GM23338 (cell line): ENCODE measurements at regions not wholly inside any gene's neighbourhood (a gene's known extent, or its start where the extent isn't known, plus 50 kb on each side); places are given as distances from the start of the nearest gene placed in this dataset.

ENCODE experiments used
- ATAC-seq: fragments of 200-7000 bp; cut with Tn5 transposase; 3 replicates; pipeline ENCODE4 v1.9.1; 2020
- DNase-seq: peaks from one replicate; pipeline ENCODE4 v3.0.0-alpha.2; 2015; ENCODE audit warnings: low spot score
- H2AFZ ChIP-seq: fragments of 200-600 bp; sonication (generic); 2 replicates; pipeline ENCODE4 v1.8.0; 2016; ENCODE audit warnings: antibody characterized with exemption, mild to moderate bottlenecking, moderate library complexity
- H3F3A ChIP-seq: fragments of 200-600 bp; sonication (generic); replicated peaks from 2 replicates; pipeline ENCODE4 v1.8.0; 2017; ENCODE audit warnings: antibody characterized with exemption, mixed run types, low read depth
- H3K27ac ChIP-seq: fragments of 200-600 bp; sonication (generic); 2 replicates; pipeline ENCODE4 v1.6.1; 2016; ENCODE audit warnings: low read depth
- H3K27me3 ChIP-seq: fragments of 200-600 bp; sonication (generic); 2 replicates; pipeline ENCODE4 v1.8.0; 2016; ENCODE audit warnings: mild to moderate bottlenecking, mixed run types, moderate library complexity; ENCODE audit not compliant: insufficient read depth
- H3K36me3 ChIP-seq: fragments of 200-600 bp; sonication (generic); 2 replicates; pipeline ENCODE4 v1.8.0; 2016; ENCODE audit warnings: mild to moderate bottlenecking; ENCODE audit not compliant: insufficient read depth
- H3K4me1 ChIP-seq: fragments of 200-600 bp; sonication (generic); 2 replicates; pipeline ENCODE4 v1.8.0; 2016; ENCODE audit warnings: mild to moderate bottlenecking, moderate library complexity; ENCODE audit not compliant: insufficient read depth
- H3K4me2 ChIP-seq: fragments of 200-600 bp; sonication (generic); 2 replicates; pipeline ENCODE4 v1.7.1; 2017; ENCODE audit warnings: mixed run types
- H3K4me3 ChIP-seq: fragments of 200-600 bp; sonication (generic); 2 replicates; pipeline ENCODE4 v1.6.1; 2016; ENCODE audit warnings: mixed run types
- H3K79me2 ChIP-seq: fragments of 200-600 bp; sonication (generic); replicated peaks from 2 replicates; pipeline ENCODE4 v1.8.0; 2017; ENCODE audit warnings: mild to moderate bottlenecking; ENCODE audit not compliant: insufficient read depth
- H3K9me2 ChIP-seq: fragments of 200-600 bp; sonication (generic); 2 replicates; pipeline ENCODE4 v1.8.0; 2017; ENCODE audit not compliant: insufficient read depth
- H4K20me1 ChIP-seq: fragments of 200-600 bp; sonication (generic); replicated peaks from 2 replicates; pipeline ENCODE4 v1.8.0; 2017; ENCODE audit warnings: mild to moderate bottlenecking; ENCODE audit not compliant: insufficient read depth
- H3K27ac Mint-ChIP-seq: 2 replicates; pipeline ENCODE4 v1.8.0; 2020; ENCODE audit warnings: inconsistent platforms, mild to moderate bottlenecking, moderate library complexity, mixed read lengths
- H3K27me3 Mint-ChIP-seq: 3 replicates; pipeline ENCODE4 v1.8.0; 2022; ENCODE audit warnings: low read depth, mild to moderate bottlenecking, moderate library complexity, mixed read lengths, inconsistent platforms; ENCODE audit not compliant: insufficient read depth, poor library complexity
- H3K36me3 Mint-ChIP-seq: 3 replicates; pipeline ENCODE4 v1.8.0; 2021; ENCODE audit warnings: low read depth, mild to moderate bottlenecking, inconsistent platforms, moderate library complexity, mixed read lengths
- H3K4me1 Mint-ChIP-seq: 3 replicates; pipeline ENCODE4 v1.8.0; 2020; ENCODE audit warnings: mild to moderate bottlenecking, inconsistent platforms, mixed read lengths
- H3K4me3 Mint-ChIP-seq: 3 replicates; pipeline ENCODE4 v1.8.0; 2021; ENCODE audit warnings: moderate library complexity, mild to moderate bottlenecking, inconsistent platforms, mixed read lengths
- H3K9me3 Mint-ChIP-seq: 3 replicates; pipeline ENCODE4 v1.8.0; 2020; ENCODE audit warnings: moderate library complexity, mild to moderate bottlenecking, inconsistent platforms, mixed read lengths
- CREB1 ChIP-seq: fragments of 250-450 bp; sonication (Bioruptor Pico); IDR thresholded peaks from 2 replicates; pipeline ENCODE4 v1.5.0; 2020; ENCODE audit warnings: low read depth, mild to moderate bottlenecking, moderate library complexity
- CTCF ChIP-seq, 2 experiments: fragments of 200-600 bp in 1 of 2; sonication (generic) in 1 of 2; conservative IDR thresholded peaks; 2 replicates each; pipeline versions ENCODE4 v1.5.1 to v1.6.1; 2016 to 2017; ENCODE audit warnings: antibody characterized with exemption in 2 of 2, low read depth in 2 of 2, mild to moderate bottlenecking in 2 of 2, moderate library complexity in 1 of 2
- ETS1 ChIP-seq: IDR thresholded peaks from 2 replicates; pipeline ENCODE4 v1.6.1; 2016; ENCODE audit warnings: antibody characterized with exemption
- EZH2 ChIP-seq: fragments of 200-600 bp; sonication (generic); IDR thresholded peaks from one replicate; pipeline ENCODE4 v1.8.0; 2017; ENCODE audit warnings: antibody characterized with exemption, mild to moderate bottlenecking, low read depth; ENCODE audit not compliant: unreplicated experiment
- EZH2phosphoT487 ChIP-seq: fragments of 200-600 bp; sonication (generic); IDR thresholded peaks from one replicate; pipeline ENCODE4 v1.8.1; 2018; ENCODE audit warnings: antibody characterized with exemption; ENCODE audit not compliant: unreplicated experiment
- JUNB ChIP-seq: IDR thresholded peaks from one replicate; pipeline ENCODE4 v1.6.1; 2016; ENCODE audit warnings: antibody characterized with exemption; ENCODE audit not compliant: unreplicated experiment
- NANOG ChIP-seq: IDR thresholded peaks from 2 replicates; pipeline ENCODE4 v1.6.1; 2016; ENCODE audit warnings: antibody characterized with exemption, borderline replicate concordance
- POLR2AphosphoS5 ChIP-seq: IDR thresholded peaks from 2 replicates; pipeline ENCODE4 v1.6.1; 2016; ENCODE audit warnings: antibody characterized with exemption, low read depth
- REST ChIP-seq: IDR thresholded peaks from one replicate; pipeline ENCODE4 v1.6.1; 2018; ENCODE audit warnings: antibody characterized with exemption; ENCODE audit not compliant: unreplicated experiment
- STAT1 ChIP-seq: IDR thresholded peaks from one replicate; pipeline ENCODE4 v1.6.1; 2016; ENCODE audit warnings: antibody characterized with exemption; ENCODE audit not compliant: unreplicated experiment
- ZNF114 ChIP-seq: fragments of 250-450 bp; sonication (Bioruptor Pico); IDR thresholded peaks from 2 replicates; pipeline ENCODE4 v1.5.0; 2020; ENCODE audit warnings: mild to moderate bottlenecking, moderate library complexity
- ZNF331 ChIP-seq: fragments of 250-450 bp; sonication (Bioruptor Pico); IDR thresholded peaks from 2 replicates; pipeline ENCODE4 v1.5.0; 2020; ENCODE audit warnings: low read depth, mild to moderate bottlenecking, moderate library complexity

GRCh38 chr10:131808370-131808930, 92.4 kb upstream of the PPP2R2D start (continued):
- TF ChIP-seq REST (no peak), POLR2AphosphoS5 (no peak), EZH2phosphoT487 (no peak), NANOG (no peak), EZH2 (no peak), JUNB (no peak), CTCF (conservative IDR thresholded peaks at IDR 0.05; ENCODE audit: low read depth in 2 of 2) (no peak), ZNF331 (CRISPR knock-in tag) (no peak), ZNF114 (no peak), CREB1 (CRISPR knock-in tag) (no peak), ETS1 (no peak)

- no peaks in the 10 kb centered on the region for H3K36me3 ChIP-seq
- H3K27ac ChIP-seq, result no peak overlapping the region
- peaks cover 7% of the 10 kb centered on the region for H3K4me1 ChIP-seq
- Mint-ChIP-seq H3K27me3 (peaks cover 9% of the 10 kb centered on the region), H3K9me3 (no peaks in the 10 kb centered on the region), H3K4me3 (no peak overlapping the region), H3K4me1 (peaks cover 26% of the 10 kb centered on the region), H3K36me3 (no peaks in the 10 kb centered on the region; the same call in 2 of the 3 replicates), H3K27ac (no peak overlapping the region)
- no peaks in the 10 kb centered on the region for H4K20me1 ChIP-seq
- no peaks in the 10 kb centered on the region for H3K27me3 ChIP-seq
- H3K4me2 ChIP-seq, result no peak overlapping the region
- no peak overlapping the region for H3K4me3 ChIP-seq
- H3K79me2 ChIP-seq, result no peaks in the 10 kb centered on the region
- no peak for DNase-seq
- ATAC-seq, result peak; percentile 25; the same call in 1 of the 3 replicates
- no peaks in the 10 kb centered on the region for H3K9me2 ChIP-seq
- no peaks in the 10 kb centered on the region for H3F3A ChIP-seq
- peak overlapping the region; percentile 43 for H2AFZ ChIP-seq
- TF ChIP-seq ETS1, result no peak
- TF ChIP-seq STAT1, result no peak
- no peak for TF ChIP-seq EZH2
- no peak for TF ChIP-seq NANOG
- TF ChIP-seq JUNB, result no peak
Observed at GRCh38 chr10:131810036-131810804, 90.6 kb upstream of the PPP2R2D start.
